ENCODE measurements at regions not wholly inside any gene's neighbourhood (a gene's known extent, or its start where the extent isn't known, plus 50 kb on each side); places are given as distances from the start of the nearest gene placed in this dataset.

DNA sequence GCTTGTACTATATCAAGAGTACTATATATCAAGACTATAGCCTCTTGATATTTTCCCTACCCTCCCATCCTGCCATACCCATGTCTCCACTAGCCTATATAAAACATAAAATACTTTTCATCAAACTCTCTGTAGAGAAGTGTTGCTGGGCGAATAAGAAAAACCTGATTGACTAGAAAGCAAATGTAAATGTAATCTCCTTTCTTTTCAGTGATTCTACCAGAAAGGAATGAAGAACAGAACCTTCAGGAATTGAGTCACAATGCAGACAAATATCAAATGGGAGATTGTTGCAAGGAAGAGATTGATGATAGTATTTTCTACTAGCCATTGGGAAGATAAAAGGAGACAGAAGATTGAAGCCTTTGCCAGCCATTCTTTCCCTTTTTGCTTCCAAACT lies 89.2 kb downstream of the KCNRG start:
- no peak for DNase-seq

DNA sequence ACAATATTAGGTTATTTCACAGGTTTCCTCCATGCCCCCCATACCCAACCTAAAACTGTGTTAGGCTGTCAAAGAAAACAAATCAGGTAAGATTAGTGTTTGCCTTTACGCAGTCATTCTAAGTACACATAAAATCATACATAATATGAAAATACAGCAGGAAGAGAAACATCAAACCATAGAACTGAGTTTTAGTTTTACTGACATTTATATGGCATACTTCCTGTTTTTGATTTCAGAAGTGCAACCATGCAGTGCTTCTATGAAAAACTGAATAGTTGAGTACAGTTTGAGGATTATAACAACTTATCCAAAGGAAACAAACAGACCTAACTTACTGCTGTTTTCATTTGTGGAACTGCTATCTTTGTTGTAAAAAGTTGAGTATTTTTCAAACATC lies 91.3 kb downstream of the KCNRG start:
- DNase-seq = no peak

DNA sequence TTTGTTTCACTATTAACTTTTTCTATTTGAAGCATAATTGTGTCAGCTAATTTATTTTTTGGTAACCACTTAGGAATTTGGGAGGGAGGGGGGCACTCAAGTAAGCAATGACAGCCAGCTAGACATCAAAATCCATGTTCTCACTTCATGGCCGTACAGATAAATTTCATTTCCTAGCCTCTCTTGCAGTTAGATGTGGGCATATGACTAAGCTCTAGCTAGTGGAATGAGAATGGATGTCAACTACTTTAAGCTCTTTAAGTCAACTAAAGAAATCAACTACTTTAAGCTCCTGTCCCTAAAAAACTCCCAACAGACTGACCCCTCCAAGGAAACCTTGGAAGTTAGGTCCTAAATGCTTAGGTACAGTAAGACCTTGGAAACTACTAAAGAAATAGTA lies 92.0 kb downstream of the KCNRG start:
- no peak for DNase-seq

DNA sequence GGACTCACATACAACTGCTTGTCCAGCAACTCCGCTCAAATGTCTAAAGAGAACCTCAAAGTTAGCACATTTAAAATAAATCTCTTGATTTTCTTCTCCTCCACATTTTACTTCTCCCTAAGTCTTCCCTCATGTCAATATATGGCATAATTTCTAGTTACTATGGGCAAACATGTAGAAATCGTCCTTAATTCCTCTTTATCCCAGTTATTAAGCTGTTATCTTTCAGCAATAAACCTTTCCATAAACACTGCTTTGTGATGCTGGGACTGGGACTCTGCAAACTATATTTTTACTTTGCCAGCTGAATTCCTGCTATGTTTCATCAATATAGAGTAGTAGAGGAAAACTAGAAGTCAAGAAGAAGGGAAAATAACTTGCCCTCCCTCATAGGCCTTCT lies 99.7 kb downstream of the KCNRG start:
- DNase-seq = no peak

DNA sequence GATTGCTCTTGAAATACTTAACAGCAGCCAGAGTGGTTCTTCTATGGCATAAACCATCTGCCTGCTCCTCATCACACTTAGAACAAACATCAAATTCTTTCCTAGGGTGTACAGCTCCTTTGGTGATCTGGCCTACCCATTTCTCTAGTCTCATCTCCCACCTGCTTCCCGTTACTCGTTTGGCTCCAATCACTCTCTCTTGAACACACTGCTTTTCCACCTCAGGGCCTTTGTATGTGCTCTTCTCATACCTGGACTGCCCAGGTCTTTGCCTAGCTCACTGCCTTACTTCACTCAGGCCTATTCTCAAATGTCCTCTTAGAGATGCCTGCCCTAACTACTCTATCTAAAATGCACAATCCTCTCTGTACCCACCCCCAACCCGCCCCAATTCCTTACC lies 100.5 kb downstream of the KCNRG start:
- DNase-seq = no peak

DNA sequence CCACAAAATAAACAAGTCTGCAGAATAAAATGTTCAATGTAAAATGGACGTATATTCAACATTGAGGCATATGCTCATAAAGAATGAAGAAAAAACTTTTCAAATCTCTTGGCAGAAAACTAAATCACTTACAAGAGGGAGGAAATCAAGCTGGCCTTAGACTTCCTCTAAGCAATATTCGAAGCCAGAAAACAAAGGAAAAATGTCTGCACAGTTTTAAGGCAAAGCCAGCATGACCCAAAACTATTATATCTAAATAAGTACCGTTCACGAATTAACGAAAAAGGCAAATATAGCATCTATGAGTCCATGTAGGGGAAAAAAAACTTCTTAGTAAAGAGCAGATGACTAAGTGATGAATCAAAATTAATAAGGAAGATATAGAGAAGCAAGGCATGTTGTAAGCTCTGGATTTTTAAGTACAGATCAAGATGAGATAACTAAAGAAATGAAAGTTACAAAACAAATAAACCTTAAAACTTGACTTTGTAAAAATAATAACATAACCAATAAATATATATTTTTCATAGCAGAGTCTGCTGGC lies 101.3 kb downstream of the KCNRG start:
- DNase-seq = no peak

DNA sequence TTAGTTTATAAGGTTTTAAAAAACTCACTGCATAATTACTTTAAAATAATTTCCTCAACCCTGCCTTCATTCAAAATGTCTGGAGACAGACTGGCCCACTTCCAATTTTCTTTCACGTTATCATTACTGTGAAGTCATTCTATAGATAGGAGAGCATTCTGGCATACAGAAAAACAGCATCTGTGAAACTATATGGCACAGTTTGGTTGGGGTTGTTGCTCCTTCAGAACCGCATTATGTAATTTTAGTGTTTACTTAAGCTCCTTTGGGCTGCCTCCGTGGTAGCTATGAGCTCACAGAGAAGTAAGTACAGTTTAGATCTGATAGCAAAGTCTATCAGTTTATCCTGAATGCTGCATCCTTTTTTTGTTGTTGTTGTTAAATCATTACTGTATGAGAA lies 104.3 kb downstream of the KCNRG start:
- DNase-seq = no peak

DNA sequence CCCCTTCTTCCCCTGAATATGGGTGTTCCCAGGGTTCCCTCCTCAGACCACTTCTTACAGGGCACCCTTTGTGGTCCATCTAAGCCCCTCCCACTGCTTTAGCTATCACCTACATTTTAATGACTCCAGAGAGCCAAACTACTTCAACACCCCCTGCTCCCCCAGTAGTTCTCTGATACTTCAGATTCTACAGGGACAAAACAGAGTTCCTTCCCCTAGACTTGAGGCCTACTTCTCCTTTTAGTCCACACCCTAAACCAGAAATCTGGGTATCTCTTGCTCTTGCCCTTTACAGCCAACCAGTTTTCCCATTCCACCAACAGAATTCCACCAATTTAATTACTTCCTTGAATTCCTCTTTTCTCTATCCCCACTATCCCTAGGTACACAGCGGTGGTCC lies 107.2 kb downstream of the KCNRG start:
- peak in 1 of 2 donors; percentile 34 for DNase-seq

DNA sequence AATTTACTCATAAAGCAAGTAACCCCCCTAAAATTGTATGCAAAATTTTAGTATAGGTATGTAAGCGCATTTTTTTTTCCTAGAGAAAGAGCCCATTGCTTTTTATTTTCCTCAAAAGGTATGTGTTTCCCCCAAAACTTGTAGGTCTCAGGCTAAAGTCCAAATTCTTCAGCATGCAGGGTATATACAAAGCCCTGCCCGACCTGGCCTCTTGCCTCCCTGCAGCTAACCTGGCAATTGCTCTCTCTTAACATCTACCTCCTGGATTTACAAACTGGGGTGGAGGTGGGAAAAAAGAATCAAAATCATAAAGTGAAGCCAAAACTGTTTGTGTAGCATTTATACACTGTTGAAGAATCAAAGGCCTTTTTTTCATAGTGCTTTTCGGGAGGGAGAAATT lies 107.8 kb downstream of the KCNRG start:
- no peak for DNase-seq

DNA sequence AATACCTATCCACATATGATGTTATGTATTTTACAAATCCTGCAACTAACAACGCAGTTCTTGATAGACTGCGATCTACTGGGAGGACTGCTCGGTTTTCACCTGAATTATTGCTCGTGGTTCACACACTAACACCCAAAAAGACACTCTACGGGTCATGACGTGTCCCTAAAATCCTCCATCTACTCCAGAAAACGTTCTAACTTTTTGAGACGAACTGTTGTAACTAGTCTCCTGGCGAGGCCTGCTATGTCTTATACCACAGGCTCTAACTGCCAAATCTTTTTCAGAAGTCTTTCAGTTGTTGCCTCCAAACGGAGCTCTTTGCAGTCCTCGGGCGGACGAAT lies 108.2 kb downstream of the KCNRG start:
- no peak for DNase-seq

DNA sequence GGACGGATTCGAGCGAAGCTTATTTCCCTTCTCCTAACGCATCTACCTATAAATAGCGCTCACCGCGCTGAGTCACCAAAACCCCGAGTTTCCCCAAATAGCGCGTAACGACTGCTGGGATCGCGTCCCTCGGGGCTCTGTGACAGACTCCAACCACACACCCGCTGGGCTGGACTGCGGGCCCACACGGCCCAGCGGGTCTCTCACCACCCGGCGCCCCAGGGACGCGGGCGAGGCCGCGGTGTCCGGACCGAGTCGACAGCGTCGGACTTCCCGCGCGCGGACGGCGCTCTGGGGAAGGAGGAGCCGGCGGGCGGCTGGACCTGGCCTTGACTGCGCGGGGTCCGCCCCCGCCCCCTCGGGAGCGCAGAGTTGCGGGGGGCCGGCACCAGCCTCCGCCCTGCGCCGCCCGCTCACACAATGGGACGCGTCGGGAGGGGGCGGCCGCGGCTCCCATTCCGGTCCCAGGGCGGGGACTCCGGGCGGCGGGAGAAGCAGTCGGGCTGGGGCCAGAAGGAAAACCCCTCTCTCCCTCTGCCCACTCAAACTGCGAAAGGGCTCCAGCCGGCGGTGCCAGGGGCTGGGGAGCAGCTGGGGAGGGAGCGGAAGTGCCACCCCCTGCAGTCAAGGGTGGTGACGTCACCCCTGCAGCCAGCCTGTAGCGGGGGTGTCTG lies 108.8 kb downstream of the KCNRG start:
- DNase-seq = peak; percentile 79 to 97

DNA sequence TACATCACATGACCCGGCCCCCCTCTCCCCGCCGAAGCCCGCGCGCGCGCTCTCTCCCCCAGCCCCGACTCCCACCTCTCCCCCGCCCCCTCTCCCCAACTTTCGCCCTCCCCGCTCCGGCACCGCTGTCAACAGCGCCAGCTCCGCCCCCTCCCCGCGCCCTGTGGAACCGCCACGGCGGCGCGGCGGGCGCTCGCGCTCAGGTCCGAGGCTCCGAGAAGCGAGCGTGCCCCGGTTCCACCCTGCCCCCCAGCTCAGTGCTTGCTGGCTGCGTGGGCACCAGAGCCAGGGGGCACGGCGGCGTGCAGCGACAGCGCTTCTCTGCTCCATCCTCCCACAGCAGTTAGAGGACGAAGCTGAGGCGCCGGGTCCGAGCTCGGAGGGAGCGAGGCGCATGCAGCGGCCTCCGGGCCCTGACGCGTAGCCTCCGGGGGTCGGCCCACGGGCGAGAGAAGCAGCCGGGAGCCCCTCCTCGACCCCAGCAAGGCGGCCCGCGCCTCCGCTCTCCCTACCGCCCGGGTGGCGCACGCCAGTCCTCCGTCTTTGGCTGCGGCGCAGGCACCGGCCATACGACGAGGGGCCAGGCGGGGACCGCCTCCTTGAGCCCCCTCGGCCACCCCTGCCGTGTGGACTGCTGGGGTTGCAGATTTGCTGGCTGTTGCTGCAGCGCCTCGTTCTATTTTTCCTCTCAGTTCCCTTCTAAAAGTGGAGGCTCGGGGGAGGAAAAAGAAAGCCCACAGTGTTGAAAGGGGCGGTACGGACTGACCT lies 109.5 kb downstream of the KCNRG start:
- DNase-seq = peak in 1 of 2 donors; percentile 98

DNA sequence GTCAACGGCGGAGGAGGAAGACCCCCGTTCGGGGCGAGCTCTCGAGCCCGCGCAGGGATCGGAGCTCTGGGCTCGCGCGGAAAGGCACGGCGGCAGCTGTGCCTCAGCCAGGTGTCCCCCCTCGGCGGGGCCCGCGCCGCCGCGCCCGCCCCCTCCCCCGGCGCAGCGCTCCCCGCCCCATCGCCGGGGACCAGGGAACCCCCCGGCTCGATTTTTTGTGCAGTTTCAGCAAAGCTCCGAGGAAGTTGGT lies 110.0 kb downstream of the KCNRG start:
- DNase-seq = no peak

DNA sequence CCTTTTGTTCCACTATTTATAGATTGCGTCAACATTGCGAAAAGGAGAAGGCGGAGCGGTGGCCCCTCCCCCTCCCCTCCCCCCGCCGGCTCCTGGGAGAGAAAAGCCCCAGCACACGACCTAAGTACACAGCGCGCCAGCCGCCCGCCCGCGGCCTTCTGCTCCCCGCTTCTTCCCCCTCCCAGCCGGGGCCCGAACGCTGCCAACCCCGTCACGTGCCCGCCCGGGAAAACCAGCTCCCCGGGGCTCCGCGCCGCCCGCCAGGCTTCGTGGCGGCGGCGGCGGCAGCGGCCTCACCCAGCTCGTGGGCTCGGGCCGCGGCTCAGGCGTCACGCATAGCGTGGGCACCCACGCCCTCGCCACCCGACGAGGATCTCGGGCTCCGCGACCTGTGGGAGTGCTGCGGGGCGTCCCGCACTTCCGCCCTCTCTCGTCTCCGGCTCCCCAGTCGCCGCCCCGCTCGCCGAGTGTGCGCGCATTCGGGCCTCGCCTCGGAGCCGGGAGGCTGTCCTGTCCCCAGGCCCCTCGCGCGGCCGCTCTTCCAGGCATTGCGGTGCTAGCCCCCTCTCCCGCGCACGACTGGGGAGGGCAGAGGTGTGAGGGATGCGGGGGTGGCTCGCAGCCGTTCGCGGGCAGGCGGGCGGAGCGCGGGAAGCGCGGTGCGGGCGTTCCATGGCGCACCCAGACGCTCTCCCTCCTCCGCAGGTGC lies 110.5 kb downstream of the KCNRG start:
- DNase-seq = peak; percentile 94 to 95

DNA sequence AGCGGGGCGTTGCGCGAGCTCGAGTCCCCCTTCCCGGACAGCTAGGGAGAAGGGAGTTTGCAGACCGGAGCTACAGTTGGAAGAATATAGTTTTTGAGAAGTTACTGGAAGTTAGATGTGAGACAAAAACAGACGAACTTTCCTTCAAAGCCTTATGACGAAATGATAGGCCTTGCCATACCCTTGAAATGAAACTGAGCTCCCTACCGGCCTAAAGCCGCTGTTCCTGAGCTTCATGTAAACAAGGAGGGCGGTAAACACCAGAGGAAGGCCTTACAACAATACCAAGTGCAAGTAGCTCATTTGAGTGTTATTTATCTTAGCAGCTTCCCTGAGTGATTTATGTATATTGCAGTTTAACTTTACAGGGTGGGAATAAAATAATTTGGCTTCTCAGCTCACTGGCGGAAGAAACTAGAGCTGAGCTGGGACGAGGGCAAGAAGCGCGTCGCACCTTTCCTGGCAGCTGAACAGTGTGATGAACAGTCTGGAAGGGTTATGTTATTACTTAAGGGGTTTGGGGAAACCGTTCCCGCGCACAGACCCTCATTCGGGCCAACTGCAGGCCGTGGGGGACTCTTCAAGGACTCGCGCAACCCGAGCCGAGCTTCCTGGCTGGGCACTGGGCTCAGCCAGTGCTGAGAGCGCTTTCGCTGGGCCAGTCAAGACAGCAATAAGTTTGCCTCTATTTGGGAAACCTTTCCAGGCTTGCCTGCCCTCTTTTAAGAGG lies 111.2 kb downstream of the KCNRG start:
- peak; percentile 58 to 66 for DNase-seq

DNA sequence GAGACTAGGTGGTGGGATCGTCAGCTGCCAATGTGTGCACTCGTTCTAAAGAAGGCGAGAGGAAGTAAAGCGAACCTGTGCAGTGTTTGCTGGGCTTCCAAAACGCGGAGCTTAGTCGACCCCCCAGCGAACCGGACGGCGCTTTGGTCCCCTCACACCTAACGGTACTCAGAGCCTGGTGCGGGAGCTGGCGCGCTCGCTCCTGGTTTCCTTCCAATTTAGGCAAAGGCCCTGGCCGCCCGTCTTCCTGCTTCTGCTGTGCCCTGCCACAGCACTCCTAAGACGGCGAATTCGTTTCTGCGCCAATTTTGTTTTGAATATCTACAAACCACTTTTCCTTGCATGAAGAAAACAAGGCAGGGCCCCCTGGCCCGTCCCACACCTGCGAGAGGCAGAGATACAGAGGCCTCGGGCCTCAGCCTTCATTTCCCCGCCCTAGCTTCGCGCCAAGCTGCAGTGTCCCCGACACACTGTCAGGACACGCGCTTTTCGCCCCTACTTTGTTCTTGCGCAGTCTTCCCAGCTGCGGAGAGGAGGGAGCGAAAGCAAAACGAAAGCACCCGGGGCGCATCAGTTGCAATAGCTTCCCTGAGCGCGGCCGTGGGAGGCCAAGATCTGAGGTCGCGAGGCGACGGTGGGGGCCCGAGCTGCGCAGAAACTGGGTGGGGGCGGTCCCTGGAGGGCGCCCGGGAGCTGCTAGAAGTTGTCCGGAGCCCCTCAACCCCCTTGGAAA lies 111.9 kb downstream of the KCNRG start:
- peak; percentile 55 to 74 for DNase-seq

DNA sequence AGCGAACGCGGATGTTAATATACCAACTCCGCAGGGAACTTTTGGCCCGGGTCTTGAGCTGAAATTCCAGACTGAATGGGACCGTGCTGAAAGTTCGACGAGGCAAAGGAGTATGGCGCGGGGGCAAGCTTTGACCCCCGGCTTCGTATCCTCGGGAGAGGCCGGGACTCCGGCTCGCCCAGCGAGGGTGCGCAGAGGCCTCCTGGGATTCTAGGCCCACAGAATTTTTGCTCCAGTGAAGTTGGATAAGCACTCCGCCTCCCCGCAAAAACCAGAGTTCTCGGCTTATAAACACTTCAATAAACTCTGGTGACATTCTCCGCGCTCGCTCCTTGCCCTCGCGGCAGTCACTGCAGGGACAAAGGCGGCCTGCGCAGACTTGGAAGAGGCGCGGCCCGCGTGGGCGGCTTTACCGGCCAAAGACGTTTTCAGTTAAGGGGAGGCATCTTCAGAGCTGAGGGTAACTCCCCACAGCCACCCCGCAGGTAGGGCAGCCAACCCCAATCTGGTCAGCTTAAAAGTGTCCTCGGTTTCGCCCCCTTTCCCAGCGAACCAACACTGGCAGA lies 112.6 kb downstream of the KCNRG start:
- no peak for DNase-seq

DNA sequence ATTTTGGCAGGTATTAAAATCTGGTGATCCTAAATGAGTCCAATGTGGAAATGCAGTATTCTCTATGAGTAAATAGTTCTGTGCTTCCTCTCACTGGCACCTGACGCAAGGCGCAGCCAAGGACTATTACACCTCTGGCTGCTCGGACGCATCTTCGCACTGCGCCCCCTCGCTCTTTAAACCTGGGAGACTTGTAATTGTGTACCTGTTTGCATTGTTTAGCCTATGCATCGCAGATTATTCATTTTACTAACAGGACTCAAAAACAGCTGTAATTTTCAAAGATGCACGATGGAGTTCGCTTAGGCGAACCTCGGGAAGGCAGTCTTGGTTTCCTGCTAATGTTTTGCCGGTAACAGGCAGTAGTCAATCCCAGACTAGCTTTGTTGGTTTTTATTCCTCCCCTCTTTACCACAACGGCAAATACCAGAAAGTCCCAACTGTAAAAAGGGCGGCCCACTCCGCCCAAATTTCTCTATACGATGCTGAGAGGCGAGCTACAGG lies 113.2 kb downstream of the KCNRG start:
- peak in 1 of 2 donors; percentile 54 for DNase-seq

DNA sequence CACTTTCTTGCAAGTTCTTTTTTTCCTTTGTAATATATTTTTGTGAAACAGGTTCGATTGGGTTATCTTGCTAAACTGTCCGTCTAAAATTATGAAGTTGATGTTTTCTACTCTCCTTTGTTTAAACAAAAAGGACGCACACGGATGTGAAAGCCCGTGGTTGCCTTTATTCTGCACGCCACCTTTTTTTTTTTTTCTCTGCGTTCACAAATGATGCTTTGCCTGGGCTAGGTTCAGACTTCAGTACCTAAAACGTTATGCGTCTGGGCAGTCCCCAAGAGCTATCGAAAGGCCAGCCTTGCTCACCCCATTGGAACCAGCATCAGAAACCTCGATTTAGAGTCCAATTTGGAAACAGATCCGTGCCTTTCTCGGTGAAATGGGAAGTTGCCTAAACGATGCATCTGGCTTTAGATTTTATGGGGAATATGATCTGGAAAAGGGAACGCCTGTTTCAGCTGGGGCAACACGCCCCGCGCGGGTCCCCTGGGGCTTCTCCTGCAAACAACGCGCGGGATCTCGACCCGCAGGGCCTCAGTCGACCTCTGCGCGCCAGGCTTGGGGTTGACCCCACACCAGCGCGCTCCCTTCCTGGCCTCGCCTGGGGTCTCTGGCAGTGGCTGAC lies 113.9 kb downstream of the KCNRG start:
- peak in 1 of 2 donors; percentile 46 for DNase-seq

DNA sequence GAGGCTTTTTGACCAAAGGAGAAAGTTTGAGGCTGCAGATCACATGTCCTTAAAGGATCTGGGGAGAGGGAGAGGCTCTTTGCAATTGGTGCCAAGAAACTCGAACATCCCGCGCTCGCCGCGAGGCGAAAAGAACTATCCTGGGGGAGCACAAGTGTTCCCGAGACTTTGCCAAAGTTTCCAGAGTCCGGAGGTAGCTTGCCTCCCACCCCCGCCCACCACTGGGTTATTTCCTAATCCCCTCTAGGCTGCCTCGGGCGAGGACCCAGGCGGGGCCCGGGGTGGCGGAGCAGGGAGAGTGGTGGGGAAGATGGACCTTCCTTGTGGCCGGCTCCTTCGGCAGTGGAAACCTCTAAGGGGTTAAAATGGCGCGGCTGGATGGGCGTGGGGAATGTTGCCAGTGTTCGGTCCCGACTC lies 114.5 kb downstream of the KCNRG start:
- DNase-seq = no peak

DNA sequence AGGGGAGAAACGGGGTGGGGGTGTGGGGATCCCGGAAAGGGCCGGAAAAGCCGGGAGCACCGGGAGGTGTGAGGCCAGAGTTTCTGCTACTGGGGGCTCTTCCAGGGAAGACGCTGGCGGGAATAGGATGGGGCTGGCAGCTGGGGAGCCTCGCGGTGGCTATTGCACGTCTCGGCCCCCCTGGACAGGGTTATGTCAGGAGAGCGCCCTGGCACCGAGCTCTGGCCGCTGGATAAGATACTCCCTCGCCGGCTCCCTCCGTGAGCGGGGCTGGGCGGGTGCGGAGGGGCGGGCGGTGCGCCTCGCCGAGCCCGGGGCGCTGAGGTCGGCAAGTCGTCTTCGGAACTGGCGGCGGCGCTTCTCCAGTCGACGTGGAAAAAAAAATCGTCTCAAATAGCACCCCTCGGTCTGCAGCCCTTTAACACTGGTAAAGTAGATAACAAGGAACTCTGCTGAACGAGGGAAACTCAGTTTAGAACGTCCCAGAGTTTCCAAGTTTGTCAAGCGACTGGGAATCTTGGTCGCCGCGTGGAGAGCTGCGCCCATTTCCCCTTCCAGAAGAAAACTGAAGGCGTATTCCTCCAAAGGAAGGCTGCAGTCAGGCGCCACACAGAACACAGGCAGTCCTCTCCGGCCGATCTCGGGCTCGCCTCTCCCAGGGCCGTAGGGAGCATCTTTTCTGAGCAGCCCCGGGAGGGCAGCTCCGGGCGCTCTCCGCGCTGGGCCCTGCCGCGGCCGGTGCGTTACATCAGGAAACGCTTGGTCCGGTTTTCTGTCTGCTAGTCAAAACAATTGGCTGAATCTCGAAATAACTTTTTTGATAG lies 115.1 kb downstream of the KCNRG start:
- peak in 1 of 2 donors; percentile 43 for DNase-seq
